HL-60 (cell line): ENCODE measurements at regions not wholly inside any gene's neighbourhood (a gene's known extent, or its start where the extent isn't known, plus 50 kb on each side); places are given as distances from the start of the nearest gene placed in this dataset.

Source experiments
- DNase-seq, 2 experiments: peaks; one replicate each; pipeline ENCODE4 v3.0.0-alpha.2; 2010 to 2020; ENCODE audit warnings: low read depth in 1 of 2, low spot score in 1 of 2
- H3K27ac ChIP-seq: fragments of 250-450 bp; sonication (Bioruptor Pico); replicated peaks from 2 replicates; pipeline ENCODE4 v1.5.1; 2020; ENCODE audit warnings: mild to moderate bottlenecking, moderate library complexity
- H3K27me3 ChIP-seq: fragments of 250-450 bp; sonication (Bioruptor Pico); 2 replicates; pipeline ENCODE4 v1.5.1; 2021; ENCODE audit warnings: mild to moderate bottlenecking, moderate library complexity; ENCODE audit not compliant: insufficient read depth, poor library complexity, severe bottlenecking
- H3K4me3 ChIP-seq: replicated peaks from 2 replicates; pipeline ENCODE4 v1.5.1; 2011; ENCODE audit warnings: mild to moderate bottlenecking, control low read depth, low read length; ENCODE audit not compliant: insufficient read depth
- GABPA ChIP-seq: IDR thresholded peaks from 2 replicates; pipeline ENCODE4 v1.6.1; 2012; ENCODE audit warnings: low read depth
- POLR2AphosphoS5 ChIP-seq: IDR thresholded peaks from 2 replicates; pipeline ENCODE4 v1.6.1; 2012; ENCODE audit warnings: low read depth
- REST ChIP-seq: IDR thresholded peaks from 2 replicates; pipeline ENCODE4 v1.6.1; 2012; ENCODE audit warnings: low read depth; ENCODE audit not compliant: insufficient replicate concordance
- SPI1 ChIP-seq: IDR thresholded peaks from 2 replicates; pipeline ENCODE4 v1.6.1; 2012; ENCODE audit warnings: low read depth, mild to moderate bottlenecking, borderline replicate concordance
- TF ChIP-seq, protein P1 (sequence below): IDR thresholded peaks from one replicate; pipeline ENCODE4 v1.5.1; 2011; ENCODE audit warnings: low read length, control low read depth, inconsistent platforms; ENCODE audit not compliant: insufficient read depth

DNA sequence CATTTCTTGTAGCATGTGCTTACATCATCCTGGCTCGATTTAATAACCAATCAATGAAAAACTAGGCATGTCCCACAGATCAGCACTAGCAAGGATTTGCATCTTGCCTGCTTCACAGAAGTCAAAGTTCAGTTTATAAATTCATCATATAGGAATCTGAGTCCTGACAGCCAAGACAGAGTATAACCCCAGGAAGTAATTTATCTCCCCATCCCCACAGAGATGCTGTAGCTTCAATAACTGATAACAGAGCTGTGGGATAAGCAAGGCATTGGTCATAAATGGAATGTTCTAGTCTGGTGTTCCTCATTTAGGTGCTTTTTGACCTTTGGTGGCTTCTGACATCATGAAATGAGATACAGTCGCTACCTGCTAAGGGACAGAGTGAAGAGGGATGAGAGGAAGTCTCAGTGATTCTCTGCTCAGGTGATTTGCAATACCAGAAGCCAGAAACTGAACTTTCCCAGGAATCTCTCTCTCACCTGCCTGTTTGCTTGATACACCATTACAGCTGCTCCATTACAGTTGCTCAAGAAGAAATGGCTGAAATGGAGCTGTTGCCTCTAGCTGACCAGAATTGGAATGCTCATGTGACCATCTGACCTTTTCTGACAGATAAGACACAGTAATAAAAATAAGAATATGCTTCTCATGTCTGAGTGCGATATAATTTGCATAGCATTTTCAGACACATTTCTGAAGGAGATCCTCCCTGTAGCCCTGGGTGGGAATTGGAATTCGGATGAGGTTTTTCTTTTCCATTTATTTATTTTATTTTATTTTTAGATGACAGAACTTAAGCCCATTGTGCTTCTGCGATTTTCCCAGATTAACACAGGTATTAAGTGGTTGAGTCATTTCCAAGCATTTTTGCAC lies 217.1 kb upstream of the KCNMB2 start:
- Histone ChIP-seq H3K4me3 (no peak overlapping the region), H3K27me3 (no peaks in the 10 kb centered on the region), H3K27ac (no peak overlapping the region)
- TF ChIP-seq SPI1 = no peak
- TF ChIP-seq POLR2AphosphoS5 = no peak
- TF ChIP-seq GABPA = no peak
- TF ChIP-seq, protein P1, sequence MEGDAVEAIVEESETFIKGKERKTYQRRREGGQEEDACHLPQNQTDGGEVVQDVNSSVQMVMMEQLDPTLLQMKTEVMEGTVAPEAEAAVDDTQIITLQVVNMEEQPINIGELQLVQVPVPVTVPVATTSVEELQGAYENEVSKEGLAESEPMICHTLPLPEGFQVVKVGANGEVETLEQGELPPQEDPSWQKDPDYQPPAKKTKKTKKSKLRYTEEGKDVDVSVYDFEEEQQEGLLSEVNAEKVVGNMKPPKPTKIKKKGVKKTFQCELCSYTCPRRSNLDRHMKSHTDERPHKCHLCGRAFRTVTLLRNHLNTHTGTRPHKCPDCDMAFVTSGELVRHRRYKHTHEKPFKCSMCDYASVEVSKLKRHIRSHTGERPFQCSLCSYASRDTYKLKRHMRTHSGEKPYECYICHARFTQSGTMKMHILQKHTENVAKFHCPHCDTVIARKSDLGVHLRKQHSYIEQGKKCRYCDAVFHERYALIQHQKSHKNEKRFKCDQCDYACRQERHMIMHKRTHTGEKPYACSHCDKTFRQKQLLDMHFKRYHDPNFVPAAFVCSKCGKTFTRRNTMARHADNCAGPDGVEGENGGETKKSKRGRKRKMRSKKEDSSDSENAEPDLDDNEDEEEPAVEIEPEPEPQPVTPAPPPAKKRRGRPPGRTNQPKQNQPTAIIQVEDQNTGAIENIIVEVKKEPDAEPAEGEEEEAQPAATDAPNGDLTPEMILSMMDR = no peak
- TF ChIP-seq REST = no peak
- DNase-seq = no peak

DNA sequence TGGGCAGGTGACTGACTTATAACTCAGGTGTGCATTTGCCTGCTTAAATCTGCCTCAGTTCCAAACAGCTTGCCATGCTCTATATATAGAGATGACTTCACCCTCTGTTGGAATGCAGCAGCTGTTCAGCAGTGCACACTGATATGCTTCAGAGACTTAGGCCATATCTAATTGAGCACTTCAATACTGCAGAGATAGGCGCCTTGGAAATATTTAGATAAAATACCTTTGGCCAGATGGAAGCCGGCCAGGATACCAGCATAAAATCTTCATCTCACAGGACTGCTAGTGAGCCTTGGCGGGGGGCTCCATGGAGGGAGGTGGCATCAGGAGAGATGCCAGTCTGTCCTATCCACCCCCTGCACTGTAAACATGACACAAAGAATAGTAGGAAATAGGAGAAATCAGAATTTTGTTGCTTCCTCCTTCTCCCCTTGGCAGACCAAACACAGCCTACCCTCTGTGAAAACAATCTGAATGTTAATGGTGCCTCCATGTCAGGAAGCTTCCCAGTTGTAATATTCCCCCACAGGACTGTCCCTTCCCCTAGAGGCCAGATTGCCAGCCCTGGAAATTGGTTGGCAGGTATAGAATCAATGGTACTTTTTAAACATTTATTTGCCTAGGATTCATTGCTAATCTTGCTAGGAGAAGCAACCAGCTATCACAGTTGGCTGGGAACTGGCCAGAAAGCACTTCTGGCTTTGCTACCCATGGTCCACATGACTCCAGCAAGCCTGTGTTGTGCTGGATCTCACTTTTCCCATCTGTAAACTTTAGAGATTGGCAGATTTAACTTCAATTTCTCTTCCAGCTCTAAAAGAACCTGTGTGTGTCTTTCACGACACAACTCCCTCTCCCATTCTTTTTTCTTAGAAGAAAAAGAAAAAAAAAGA lies 215.5 kb upstream of the KCNMB2 start:
- no peak for DNase-seq
- Histone ChIP-seq H3K27me3 (no peaks in the 10 kb centered on the region), H3K4me3 (no peak overlapping the region), H3K27ac (no peak overlapping the region)
- TF ChIP-seq GABPA = no peak
- no peak for TF ChIP-seq SPI1
- TF ChIP-seq REST = no peak
- TF ChIP-seq, protein P1 = no peak
- no peak for TF ChIP-seq POLR2AphosphoS5

- TF ChIP-seq REST (no peak), GABPA (no peak), POLR2AphosphoS5 (no peak), SPI1 (no peak)
- TF ChIP-seq, protein P1 = no peak
- Histone ChIP-seq H3K27ac (no peak overlapping the region), H3K27me3 (no peaks in the 10 kb centered on the region), H3K4me3 (no peak overlapping the region)
- DNase-seq = no peak
These were observed 211.9 kb upstream of the KCNMB2 start for GRCh38 chr3:178324356-178324755.
